ENCODE measurements at regions not wholly inside any gene's neighbourhood (a gene's known extent, or its start where the extent isn't known, plus 50 kb on each side); places are given as distances from the start of the nearest gene placed in this dataset.
"Not testable (repeated sequence)": the region's sequence is repeated elsewhere in the genome, so short reads cannot be mapped to it uniquely, and the experiment has no call there.

DNA sequence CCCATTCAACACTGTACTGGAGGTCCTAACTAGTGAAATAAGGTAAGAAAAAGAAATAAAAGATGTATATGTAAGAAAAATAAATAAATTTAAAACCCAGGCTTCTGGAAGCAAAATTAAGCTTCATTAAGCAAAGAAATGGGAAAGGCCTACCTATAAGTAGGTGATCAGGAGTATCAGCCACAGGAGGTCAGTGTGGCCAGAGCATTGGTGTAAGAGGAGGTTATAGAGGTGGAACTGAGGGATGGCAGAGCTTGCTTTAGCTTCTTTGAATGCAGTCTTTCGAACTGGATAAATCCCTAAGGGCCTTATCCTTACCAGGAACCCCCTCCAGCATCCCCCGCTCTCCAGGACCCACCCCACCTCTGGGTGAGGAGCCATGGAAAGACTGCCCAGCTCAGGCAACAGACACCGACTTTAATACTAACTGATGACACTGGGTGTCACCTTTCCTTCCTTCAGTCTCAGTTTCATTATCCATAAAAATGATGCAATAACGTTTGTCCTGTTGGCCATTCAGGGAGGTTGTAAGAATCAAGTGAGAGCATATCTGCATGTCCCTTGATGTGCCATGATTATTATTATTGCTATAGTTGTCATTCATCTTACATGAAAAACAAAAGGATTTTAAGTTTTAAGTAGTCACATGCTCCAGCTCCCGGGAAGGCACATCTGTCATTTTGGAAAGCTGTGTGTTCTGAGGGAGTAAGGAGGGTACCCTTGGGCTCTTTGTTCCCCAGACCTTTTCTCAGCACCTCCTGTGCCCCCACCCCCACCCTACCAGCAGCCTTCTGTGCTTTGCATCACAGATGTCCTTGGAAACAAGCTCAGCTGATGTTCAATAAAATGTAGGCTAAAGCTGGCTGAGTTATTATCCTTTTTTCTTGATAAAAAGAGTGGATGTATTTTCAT is 50.8 kb upstream of the CTNNA1 start:
- in situ Hi-C loops (cut with MboI; ENCODE audit: low sequenced_read_pairs) = no loop called here

DNA sequence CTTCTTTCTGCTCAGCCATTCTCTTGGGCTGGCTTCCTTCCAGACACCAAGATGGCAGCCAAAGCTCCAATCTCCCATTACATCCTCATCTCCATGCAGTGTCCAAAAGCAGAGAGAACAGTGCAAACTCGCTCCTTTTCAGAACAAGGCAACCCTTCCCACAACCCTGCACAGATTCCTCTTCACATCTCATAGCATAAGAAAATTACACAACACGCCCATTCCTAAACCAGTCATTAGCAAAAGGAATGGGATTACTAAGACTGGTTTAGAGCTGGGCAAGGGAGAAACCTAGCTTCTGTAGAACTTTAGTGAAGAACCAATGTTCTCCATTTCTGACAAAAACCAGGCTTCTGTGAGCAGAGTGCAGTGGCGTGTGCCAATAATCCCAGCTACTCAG is 51.5 kb upstream of the CTNNA1 start:
- in situ Hi-C loops (cut with MboI; ENCODE audit: low sequenced_read_pairs) = no loop called here

DNA sequence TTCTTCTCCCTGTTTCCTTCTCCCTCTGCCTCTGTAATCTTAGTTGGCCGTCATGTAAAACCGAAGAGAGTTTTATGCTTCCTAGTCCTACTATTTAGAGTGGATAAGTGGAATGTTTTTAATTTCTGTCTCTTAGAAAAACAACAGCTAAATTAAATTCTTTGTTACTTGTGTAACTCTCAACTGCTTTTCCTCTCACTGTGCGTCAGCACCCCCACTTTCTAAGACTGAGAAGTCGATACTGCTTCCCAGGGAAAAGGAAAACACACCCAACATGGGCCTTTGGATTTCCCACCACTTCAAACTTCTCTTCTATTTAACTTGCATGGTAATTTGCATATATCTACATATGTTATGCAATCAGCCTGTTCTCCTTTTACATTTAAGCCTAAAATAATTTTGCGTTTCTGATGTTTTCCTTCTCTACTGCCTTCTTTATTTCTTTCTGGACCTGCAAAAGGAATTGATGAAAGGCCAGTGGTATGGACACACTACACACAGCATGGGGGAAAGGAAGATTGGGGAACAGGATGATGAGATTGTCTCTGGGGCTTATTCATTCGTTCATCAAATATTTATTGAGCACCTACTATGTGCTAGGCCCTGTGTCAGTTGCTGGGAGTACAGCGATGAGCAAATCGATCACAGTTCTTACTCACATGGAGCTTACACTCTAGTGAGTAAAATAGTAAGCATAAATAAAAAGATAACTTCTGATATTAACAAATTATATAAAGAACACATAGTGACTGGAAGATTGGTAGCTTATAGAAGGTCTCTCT is 52.5 kb upstream of the CTNNA1 start:
- in situ Hi-C loops (cut with MboI; ENCODE audit: low sequenced_read_pairs) = no loop called here

GRCh38 chr5:138699482-138699881 is 53.7 kb upstream of the CTNNA1 start:
- in situ Hi-C loops (cut with MboI; ENCODE audit: low sequenced_read_pairs) = no loop called here

GRCh38 chr5:138698713-138699112 is 54.5 kb upstream of the CTNNA1 start:
- in situ Hi-C loops (cut with MboI; ENCODE audit: low sequenced_read_pairs) = no loop called here

- in situ Hi-C loops (cut with MboI; ENCODE audit: low sequenced_read_pairs) = no loop called here
These were observed 55.4 kb upstream of the CTNNA1 start for GRCh38 chr5:138697720-138698360.

DNA sequence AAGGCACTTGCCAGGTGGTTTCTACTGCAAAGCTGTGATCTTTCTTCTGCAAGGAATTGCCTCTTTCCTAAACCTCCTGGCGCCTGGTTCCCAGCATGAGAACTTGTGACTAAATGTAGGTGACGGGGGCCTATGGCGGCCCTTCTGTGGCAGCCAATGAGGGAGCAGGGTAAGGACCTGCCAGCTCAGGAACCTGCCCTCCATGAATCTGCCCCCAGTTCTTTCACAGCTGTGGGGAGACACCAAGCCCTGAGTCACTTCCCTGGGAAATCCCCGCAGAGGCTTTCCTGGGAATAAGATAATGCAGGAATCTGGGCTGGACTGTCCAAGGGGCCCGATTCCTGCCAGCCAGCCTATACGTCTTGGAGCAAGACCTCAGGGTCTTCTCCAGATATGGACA is 56.7 kb upstream of the CTNNA1 start:
- in situ Hi-C loops (cut with MboI; ENCODE audit: low sequenced_read_pairs) = no loop called here

DNA sequence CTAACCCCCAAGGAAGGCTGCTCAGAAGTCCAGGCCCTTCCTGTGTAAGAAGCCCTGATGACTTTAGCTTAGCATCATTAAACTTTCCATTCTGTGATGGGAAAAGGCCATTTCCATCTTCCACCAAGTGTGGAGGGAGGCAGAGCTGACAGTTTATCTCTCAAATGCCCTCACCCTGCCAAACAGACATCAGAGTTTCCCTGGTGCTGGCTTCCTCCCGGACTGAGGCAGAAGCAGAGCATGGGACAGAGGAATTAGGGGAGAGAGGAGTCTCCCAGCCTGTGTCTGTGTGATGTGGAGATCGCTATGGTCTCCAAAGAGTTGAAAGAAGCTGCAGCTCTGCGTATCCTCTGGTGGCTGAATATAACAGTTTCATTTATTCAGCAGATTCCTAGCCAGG is 57.4 kb upstream of the CTNNA1 start:
- in situ Hi-C loops (cut with MboI; ENCODE audit: low sequenced_read_pairs) = no loop called here

DNA sequence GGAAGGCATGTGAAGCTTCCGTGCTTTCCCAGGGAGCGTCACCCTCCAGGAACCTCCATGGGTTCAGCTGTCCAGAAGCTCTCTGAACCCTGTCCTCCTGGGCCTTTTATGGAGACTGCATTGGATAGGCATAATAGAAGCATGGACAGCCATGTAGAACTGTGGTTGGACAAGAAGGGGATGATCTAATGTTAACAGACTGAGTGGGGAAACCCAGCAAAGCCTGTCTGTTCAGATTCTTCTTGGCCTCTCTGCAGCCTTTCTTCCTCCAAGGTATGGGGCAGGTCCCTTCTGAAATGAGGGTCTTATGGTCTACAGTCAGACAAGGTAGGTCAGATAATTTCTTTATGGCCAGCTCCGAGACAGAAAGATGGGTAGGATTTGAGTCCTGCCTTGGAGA is 59.1 kb upstream of the CTNNA1 start:
- in situ Hi-C loops (cut with MboI; ENCODE audit: low sequenced_read_pairs) = no loop called here

GRCh38 chr5:138692370-138692769 is 60.9 kb upstream of the CTNNA1 start:
- in situ Hi-C loops (cut with MboI; ENCODE audit: low sequenced_read_pairs) = no loop called here

DNA sequence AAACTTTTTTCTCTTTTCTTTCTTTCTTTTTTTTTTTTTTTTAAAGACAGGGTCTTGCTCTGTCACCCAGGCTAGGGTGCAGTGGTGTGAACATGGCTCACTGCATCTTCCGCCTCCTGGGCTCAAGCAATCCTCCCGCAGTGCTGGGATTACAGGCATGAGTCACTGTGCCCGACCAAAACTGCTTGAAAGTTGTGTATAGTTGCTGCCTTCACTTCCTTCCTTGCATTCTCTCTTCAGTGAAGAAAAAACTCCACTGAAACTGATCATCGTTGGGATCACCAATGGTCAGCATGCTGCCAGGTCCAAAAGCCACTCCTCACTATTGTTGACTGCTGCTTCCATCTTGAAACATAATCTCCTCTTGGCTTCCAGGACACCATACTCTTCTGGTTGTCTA is 66.6 kb upstream of the CTNNA1 start:
- in situ Hi-C loops (cut with MboI; ENCODE audit: low sequenced_read_pairs) = no loop called here

- in situ Hi-C loops (cut with MboI; ENCODE audit: low sequenced_read_pairs) = no loop called here
These were observed 68.0 kb upstream of the CTNNA1 start for GRCh38 chr5:138685193-138685745.

- in situ Hi-C loops (cut with MboI; ENCODE audit: low sequenced_read_pairs) = not testable (repeated sequence)
These were observed 70.8 kb upstream of the CTNNA1 start for GRCh38 chr5:138682462-138682861.

- in situ Hi-C loops (cut with MboI; ENCODE audit: low sequenced_read_pairs) = not testable (repeated sequence)
These were observed 74.4 kb upstream of the CTNNA1 start for GRCh38 chr5:138678826-138679225.

DNA sequence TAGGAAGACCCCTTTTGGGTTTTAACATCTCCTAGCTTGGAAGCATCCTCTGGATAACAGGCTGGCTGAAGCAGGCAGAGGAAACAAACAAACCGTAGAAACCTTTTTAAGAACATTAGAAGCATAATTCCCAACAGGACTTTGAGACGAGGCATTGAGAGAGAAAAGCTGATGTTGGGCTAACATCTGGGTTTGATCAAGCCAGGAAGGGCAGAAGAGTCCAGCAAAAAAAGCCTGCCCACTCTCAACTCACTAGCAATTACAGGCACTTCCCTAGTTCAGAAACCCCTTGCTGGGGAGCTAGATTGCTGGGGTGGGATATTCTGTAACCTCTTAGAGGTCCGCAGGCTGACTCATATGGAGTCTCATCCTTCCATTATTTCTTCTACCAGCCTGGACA is 75.4 kb upstream of the CTNNA1 start:
- in situ Hi-C loops (cut with MboI; ENCODE audit: low sequenced_read_pairs) = no loop called here

DNA sequence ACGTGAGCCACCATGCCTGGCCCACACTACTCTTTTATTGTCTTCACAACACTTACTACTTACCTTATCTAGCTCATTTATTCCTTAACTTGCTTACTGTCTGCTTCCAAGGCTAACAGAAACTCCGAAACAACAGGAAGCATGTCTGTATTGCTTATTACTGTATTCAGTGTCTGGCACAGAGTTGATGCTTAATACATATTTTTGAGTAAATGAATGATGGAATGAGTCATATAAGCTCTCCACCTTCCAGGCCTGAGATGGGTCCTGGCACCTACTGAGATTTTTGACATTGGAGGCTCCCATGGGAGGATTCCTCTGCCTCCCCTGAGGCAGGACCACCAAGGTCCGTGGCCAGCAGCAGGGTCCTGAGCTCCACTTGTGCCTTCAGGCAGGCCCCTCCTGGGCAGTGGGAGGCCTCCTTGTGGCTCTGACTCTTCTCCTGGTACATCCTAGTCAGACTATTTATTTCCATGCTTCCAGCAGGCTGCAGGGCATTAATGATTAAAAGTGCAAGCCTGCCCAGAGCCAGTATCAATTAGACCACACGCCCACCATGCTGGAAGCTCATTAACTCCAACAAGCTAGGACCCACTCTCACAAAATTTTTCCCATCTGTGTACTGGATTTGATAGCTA is 76.5 kb upstream of the CTNNA1 start:
- in situ Hi-C loops (cut with MboI; ENCODE audit: low sequenced_read_pairs) = no loop called here

- in situ Hi-C loops (cut with MboI; ENCODE audit: low sequenced_read_pairs) = no loop called here
These were observed 77.2 kb upstream of the CTNNA1 start for GRCh38 chr5:138676002-138676401.

GRCh38 chr5:138668451-138669380 is 84.5 kb upstream of the CTNNA1 start:
- in situ Hi-C loops (cut with MboI; ENCODE audit: low sequenced_read_pairs) = no loop called here

GRCh38 chr5:138667782-138668331 is 85.4 kb upstream of the CTNNA1 start:
- in situ Hi-C loops (cut with MboI; ENCODE audit: low sequenced_read_pairs) = not testable (repeated sequence)

All from HL-60/S4 treated with phorbol 12-myristate 13-acetate at 8.2 ng/mL for 4 days and 3 days (cell line).